NOMO-1 treated with dmso at 0.1 percent for 144 hours (cell line): ENCODE measurements at regions not wholly inside any gene's neighbourhood (a gene's known extent, or its start where the extent isn't known, plus 50 kb on each side); places are given as distances from the start of the nearest gene placed in this dataset.

Experiments
- DNase-seq: peaks from one replicate; lab custom pipeline; 2025; ENCODE audit not compliant: unreplicated experiment; lab: John Stamatoyannopoulos, UW

DNA sequence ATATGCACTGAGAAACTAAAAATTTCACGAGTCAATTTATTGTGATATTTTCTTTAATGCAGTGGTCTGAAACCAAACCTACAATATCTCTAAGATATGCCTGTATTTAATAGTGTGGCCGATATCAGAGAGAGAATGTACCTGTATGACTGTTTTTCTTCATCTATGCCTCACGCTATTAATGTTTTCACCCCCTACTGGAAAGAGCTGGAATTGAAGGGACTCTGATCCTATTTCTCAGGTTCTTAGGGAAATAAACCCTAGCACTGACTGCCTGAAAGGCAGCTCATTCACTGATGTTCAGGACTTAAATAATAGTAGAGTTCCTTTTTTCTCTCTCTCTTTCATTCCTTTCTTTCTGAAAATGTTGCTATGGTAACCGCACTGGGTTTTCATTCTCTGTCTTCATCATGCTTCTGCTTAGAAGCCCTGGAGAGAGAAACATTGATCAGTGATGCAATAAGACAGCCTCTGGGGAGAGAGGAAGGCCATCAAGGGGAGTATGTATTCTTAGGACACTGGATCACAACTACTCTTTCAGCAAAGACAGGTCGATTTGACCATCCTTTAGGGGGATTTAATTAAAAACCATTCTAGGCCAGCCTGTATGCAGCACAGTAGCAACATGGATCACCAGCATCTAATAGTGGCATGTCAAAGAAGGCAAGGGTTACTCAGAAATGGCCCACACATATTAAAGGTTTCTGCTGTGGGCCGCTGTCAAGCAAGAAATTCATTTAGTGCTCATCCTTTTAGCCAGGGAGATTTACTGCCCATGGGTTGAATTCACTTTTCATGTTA lies 1135.7 kb downstream of the IGSF11 start:
- no peak for DNase-seq

- no peak for DNase-seq
Observed at GRCh38 chr3:117903226-117903625, 1131.4 kb downstream of the IGSF11 start.

DNA sequence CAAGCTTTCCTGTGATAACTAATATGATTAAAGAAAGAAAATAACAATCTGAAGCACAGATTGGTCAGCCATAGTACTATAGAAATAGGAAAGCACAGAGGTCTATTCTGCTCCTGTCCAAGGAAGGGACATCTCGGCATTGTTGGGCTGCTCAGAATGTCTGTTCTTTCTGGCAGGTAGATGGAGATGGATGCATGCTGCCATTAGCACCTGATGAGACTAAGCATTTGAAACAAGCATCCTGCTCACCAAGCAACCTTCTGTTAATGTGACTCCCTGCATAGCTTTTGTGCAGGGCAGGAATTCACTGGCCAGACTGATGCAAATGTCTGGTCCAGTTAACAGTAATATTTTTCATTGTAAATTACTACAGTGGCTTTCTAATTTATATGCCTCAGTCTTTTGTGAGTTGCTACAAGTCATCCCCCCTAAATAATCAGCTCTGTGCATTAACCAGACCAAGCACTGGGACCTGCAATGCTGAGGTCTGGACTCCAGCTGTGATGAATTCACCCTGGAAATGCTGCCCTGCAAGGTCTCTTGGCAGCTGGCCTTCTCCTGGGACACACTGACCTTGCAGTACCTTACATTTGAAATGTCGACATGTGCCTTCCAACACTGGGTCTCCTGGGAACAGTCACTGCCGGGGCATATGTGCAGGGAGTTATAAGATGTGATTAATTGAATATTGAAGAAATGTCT lies 1123.7 kb downstream of the IGSF11 start:
- DNase-seq = no peak

DNA sequence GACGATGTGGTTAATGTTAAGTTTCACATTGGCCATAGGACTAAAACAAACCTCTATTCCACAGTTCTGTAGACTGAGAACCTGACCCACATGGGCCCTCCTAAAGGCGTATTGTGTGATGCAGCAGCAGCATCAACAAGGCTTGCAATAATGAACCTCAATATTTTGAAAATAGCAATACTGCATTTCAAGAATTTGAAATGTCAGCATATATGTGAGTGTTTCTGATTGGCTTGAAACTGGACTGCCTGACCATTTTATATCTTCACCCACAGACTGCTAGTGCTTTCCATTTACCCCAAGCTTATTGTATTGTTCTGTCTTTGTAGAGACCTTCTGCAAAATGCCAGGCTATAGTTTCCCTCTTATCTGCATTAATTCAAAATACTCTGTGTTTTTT lies 1122.3 kb downstream of the IGSF11 start:
- no peak for DNase-seq

GRCh38 chr3:117914540-117915100 lies 1120.0 kb downstream of the IGSF11 start:
- no peak for DNase-seq

DNA sequence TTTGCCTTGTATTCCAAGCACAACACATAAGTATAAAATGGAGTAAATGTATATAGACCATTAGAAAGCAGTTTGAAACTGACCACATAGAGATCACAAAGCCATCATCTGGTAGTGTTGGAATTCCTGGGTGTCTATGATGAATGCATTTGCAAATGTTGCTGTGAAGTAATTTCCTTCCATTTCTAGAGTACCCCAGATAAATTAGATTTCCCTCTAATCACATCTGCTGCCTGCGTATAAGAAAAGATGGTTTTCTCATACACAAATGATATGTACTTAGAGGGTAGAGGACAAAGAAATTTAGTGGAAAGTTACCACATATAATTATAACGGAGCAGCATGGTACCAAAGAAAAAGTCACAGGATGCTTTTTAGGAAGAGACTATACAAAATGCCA lies 1117.8 kb downstream of the IGSF11 start:
- no peak for DNase-seq

GRCh38 chr3:117919621-117920020 lies 1115.0 kb downstream of the IGSF11 start:
- DNase-seq = no peak

- DNase-seq = no peak
Observed at GRCh38 chr3:117920253-117920898, 1114.3 kb downstream of the IGSF11 start.

DNA sequence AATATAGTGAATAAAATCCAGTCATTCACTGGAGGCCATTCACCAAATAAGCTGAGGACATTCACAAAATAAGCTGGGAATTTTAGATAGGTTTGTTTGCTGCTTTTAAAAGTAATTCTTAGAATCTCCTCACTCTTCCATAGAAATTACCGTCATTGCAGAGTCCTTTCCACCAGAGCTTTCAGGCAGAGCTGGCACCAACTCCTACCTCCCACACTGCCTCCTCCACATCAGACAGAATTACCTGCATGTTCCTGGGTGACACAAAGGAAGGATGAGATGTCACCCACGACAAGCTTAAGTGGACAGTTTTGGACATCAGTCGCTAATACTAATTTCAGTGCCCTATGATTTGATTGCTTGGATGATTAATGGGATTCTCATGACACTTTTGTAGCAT lies 1113.2 kb downstream of the IGSF11 start:
- no peak for DNase-seq

- DNase-seq = no peak
Observed at GRCh38 chr3:117922039-117922438, 1112.6 kb downstream of the IGSF11 start.

DNA sequence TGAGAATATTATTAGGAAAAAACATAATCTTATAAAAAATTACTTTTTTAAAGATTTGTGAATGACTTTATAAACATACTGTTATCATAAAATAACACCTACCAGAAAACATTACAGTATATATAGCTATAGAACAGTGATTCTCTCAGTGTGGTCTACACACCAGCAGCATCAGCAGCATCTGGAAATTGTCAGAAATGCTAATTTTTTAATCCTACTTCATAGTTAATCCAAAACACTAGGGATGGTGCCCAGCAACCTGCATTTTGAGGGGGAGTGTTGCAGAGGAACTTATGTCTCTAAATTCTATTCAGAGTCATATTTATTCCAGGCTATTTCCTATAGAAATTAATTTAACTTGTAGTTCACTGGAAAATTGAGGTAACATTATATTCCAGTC lies 1107.8 kb downstream of the IGSF11 start:
- DNase-seq = no peak

GRCh38 chr3:117927825-117928224 lies 1106.8 kb downstream of the IGSF11 start:
- no peak for DNase-seq

DNA sequence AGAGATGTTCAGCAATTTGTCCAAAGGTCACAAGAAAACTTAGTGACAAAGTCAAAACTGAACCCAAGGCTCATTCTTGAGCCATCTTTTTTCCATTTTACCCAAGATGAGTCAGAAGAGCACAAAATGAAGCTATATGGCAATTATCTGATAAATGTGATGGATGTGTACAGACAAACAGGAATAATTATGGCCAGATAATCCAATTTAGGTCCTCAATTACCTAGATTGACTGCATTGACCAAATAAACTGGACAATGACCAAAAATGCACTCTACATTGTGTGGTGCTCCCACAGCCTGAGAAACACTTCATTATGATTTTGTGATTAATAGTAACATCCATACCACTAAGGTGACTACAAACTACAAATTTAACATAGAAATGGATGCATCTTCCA lies 1105.8 kb downstream of the IGSF11 start:
- no peak for DNase-seq

DNA sequence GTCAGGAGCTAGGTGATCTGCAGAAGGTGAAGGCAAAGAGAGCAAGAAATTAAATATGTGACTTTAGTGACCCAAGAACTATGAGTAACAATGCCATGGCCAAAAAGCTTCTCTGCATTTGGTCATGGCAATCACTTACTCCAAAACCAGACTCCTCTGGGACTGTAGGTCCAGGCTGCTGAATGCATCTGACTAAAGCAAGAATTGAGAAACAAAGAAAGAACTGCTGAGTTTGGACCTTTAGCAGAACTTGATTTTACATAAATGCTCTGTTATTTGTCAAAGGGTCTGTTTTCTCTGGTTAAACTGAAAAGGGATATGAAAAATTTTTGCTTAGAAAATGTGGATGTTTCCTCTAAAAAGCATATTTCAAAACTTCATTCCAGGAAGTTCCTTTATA lies 1102.2 kb downstream of the IGSF11 start:
- no peak for DNase-seq

DNA sequence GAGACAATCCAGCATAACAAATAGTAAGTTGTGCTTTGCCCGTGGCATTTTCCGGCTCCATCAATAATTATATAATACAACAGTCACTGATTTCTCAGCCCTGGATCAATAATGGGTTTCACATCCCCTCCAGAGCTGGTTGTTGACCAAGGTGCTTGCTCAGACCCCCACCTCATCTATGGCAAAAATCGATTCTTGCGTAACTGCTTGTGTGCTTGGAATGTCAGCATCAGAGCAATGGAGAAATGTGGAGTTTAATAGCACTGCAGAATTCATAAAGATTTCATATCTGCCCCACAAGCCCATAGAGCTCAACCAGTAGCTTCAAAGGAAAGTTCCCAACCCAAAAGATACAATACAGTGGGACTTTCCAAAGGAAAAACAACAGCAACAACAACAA lies 1098.5 kb downstream of the IGSF11 start:
- DNase-seq = no peak

- DNase-seq = no peak
Observed at GRCh38 chr3:117938974-117939373, 1095.7 kb downstream of the IGSF11 start.

DNA sequence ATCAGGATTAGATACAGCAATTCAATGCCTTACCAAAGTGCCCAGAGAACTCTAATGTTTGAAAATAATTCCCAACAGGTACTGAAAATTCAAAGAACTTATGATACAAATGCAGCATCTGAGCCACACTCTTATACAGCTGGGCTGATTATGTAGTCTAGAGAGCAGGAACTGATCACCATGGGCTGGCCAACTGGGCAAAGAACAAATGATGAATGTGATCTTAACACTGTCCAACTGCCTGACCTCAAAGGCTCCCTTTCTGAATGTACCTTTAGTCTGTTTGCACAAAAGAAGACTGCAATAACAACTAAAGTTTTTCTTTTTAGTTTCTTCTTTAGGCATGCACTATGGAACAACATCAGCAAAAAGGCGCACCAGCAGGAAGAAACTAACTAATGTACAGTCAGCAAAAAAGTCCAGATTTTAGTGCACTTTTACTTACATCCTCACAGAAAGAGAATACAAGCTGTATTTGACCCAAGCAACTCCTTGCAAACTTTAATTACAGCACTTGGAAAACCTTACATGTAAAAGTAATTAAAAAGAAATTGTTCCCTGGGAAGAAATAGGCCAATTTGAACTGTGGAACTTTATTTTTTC lies 1095.1 kb downstream of the IGSF11 start:
- no peak for DNase-seq

GRCh38 chr3:117941015-117941414 lies 1093.6 kb downstream of the IGSF11 start:
- no peak for DNase-seq

GRCh38 chr3:117941756-117942155 lies 1092.9 kb downstream of the IGSF11 start:
- DNase-seq = no peak

GRCh38 chr3:117954131-117954530 lies 1080.5 kb downstream of the IGSF11 start:
- DNase-seq = no peak

- no peak for DNase-seq
Observed at GRCh38 chr3:117955196-117955595, 1079.5 kb downstream of the IGSF11 start.
